ENCODE measurements at regions not wholly inside any gene's neighbourhood (a gene's known extent, or its start where the extent isn't known, plus 50 kb on each side); places are given as distances from the start of the nearest gene placed in this dataset.

GRCh38 chr2:234823877-234824376 is 127.9 kb upstream of the SH3BP4 start:
- TF ChIP-seq POLR2AphosphoS5 (IDR thresholded peaks at IDR 0.05) (peak; percentile 32 to 53), EP300 (IDR thresholded peaks at IDR 0.05) (no peak)

Measured in esophagus muscularis mucosa (tissue), 3 donors.